Renal cortical epithelial cell (primary cell): ENCODE measurements at regions not wholly inside any gene's neighbourhood (a gene's known extent, or its start where the extent isn't known, plus 50 kb on each side); places are given as distances from the start of the nearest gene placed in this dataset.
"Not testable (repeated sequence)": the region's sequence is repeated elsewhere in the genome, so short reads cannot be mapped to it uniquely, and the experiment has no call there.

ENCODE experiments used
- DNase-seq: peaks from one replicate; pipeline ENCODE4 v3.0.0-alpha.2; 2011; ENCODE audit warnings: low read depth

DNA sequence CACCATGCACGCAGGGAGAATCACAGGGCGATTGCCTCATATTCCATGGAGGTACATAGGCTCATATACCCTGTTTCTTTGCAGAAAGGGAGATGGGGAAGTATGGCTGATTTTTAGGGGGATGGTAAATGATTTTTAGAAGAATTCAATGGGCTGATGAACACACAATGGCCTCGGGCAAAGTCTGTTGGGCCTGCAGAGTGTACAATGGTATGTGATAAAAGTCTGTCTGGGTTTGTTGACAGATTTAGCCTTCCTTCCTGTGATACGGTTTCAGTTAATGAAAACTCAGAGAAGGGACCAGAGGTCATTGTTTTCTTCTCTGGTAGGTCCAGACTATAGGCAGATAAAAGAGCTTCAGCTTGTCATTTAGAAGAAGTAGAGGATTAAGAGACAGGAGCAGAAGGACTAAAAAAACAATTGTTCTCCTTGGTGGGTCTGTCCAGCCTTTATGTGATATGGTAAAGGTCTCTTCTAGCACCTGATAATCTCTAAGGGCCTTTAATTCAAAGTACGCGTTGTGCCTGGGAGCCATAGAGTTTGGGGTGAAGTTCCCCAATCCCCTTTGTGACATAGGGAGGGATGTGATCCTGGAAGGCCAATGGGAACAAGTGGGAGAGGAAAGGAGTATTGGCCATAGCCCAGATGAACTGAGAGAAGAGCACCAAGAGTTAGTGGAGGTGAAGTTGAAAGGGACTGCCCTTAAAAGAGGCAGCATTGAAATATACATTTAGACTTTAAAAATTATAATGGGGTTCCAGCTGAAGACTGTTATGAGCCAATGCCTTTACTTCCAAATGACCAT, 107.5 kb upstream of the SERPINE2 start:
- peak; percentile 51 for DNase-seq

DNA sequence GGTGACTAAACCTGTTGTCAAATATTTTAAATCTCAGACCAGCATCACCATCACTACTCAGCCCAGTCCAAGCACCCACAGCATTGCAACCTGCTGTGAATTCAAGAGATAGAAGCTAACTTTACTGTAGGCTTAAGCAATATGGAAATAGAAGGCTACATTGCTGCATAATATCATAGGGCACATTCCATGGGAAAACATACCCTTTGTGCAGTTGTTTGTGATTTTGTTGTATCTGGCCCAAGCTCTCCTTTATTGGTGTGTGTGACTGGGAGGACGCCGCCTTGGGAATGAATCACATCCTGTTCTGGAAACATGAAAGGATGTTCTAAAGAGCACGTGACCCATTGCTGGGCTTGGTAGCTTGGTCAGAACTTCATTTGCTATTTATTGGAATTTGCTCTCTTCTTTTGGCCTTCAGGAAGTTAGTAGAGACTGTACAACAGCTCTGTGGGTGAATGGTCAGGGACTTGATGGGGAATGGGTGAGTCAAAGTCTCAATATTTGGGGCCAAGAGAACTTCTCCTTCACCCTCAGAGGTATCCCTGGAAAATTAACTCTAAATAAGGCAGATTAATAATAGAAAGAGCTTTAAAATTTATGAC, 106.8 kb upstream of the SERPINE2 start:
- peak; percentile 93 for DNase-seq

DNA sequence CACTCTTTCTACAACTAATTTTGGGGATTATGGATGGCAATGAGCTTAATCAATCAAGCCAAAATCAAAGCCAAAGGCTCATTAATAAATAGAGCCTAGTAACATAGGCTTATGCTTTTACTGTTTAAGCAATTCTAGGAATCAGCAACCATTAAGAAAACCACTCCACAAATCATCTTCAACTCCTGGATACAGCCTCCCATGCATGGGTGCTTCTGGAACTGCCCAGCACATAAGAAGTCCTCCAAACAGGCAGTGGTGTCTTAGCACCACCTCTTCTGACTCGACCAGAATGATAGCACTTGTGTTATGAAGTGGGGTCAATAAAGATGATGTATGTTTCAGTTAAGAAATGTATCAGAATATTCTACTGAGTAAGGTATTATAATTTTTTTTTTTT, 104.4 kb upstream of the SERPINE2 start:
- peak; percentile 66 for DNase-seq

DNA sequence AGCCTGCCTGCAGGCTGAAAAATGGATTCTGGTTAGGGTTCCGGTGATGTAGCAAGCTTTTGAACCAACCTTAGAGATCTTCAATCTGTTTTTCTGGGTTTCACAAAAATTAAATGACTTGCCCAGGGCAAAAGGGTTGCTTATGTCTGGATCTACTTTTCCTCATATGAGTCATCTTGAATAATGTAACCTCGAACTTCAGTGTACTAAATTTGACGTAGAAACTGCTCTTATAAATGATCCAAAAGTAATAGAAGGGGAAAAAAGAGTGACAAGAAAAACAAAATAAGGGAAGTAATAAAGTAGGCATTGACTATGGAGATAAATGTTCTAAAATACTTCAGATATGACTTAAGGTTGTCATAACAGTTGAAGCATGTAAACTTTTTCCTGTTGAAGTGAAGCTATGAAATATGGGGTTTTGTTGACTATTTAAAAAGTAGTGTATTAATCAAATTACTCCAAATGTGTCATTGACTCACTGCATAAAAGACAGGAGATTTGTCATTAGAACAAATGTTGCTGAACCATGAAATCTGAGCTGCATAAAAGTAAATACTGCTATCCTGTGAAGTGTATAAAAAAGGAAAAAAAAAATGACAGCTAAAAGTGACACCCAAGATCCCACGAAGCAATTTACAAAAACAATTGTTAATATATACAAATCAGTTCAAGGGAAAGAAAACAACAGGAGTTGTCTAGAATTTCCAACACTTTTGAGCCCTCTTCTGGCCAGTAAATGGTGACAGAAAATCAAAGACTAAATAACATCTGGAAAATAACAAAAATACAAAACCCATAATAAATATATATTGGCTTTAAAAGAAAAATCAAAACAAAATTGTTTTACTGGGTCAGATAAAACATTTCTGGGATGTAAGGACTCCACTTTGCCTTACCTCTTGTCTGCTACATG, 103.6 kb upstream of the SERPINE2 start:
- DNase-seq: peak; percentile 83

DNA sequence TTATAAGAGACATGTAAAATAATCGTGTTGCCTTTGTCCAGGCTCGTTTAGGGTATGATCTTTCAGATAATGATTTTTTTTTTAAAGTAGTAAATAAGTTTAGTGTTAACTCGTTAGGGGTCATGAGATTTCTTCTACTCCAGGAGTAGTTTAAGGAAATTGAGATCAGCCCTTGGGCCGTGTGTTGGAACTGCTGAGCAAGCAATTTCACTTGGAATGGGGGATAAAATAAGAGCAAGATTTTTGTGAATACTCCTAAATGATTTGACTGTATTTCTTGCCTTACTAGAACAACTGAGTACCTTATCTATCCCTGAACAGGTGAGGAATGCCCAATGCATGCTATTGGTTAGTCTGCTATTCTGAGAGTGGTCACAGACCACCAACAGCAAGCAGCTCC, 102.2 kb upstream of the SERPINE2 start:
- DNase-seq: no peak

DNA sequence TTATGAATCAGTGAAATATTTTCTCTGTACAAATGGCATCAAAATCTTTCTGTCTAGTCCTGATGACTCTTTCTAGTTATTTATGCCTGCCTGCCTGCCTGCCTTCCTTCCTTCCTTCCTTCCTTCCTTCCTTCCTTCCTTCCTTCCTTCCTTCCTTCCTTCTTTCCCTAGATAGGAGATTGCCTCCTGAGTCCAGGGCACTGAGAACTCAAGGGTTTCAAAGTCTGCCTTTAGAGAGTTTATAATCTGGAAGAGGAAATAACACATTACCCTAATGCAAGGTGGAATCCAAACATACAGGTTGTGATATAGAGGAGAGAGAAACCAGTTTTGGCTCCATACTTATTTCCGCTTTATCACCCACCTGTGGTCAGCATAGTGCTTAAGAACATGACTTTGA, 98.1 kb upstream of the SERPINE2 start:
- no peak for DNase-seq

DNA sequence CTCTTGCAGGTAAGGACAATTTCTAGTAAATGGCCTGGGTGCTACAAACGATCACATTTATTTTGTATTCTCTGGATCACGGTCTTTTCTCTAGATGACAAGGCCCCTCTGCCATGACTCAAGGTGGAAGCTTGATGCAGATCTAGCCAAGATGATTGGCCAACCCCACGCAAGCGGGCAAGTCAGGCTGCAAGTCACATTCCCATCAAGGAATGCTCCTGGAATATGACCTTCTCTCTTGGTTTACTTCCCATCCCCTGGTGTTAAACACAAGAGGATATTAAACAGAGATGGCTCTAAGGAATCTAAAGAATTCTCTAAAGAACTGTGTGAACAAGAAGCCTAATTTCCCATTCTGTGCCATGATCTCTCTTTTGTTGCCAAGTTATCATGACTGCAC, 97.3 kb upstream of the SERPINE2 start:
- no peak for DNase-seq

DNA sequence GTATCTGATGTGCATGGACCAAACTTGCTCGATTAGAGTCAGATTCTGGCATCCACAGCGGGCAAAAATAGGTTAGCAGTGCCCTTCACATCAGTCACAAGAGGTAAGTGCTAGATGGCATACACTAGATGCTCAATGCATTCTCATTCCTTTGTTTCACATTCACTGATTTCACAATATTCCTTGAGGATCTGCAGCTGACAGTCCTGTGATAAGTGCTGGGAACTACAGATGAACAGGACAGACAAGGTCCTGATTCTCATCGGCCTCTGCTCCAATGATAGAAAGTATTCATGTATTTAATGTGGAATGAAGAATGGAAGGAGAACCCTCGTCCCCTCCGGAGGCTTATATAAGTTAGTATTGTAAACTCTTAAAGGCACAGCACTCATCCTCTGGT, 96.8 kb upstream of the SERPINE2 start:
- DNase-seq: no peak

DNA sequence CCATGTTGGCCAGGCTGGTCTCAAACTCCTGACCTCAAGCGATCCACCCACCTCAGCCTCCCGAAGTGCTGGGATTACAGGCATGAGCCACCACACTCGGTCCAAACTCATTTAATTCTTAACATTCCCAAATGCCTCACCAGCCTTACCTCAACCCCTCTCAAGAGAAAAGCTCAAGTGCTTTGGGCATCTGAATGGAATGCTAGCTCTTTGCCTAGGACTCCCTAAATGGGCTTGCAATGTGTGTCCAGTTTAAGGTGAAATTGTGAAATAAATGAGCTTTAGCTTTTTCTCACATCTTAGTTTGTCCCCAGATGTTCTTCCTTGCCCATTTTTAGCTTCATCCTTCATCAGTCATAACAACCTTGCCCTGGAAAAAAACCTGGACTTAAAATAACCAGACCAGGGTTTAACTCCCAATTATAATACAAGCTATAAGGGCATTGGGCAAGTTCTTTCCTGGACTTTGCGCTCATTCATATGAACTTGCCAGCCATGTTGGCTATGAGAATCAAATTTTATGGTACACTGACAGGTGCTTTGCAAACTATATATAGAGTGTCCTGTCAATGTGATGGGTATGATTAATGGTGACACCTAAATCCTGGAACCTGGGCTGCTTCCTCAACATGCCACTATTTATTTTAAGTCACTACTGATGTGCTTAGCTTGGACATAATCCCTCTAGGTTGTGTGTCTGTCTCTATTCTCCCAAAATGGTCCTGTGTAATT, 95.1 kb upstream of the SERPINE2 start:
- DNase-seq: no peak

DNA sequence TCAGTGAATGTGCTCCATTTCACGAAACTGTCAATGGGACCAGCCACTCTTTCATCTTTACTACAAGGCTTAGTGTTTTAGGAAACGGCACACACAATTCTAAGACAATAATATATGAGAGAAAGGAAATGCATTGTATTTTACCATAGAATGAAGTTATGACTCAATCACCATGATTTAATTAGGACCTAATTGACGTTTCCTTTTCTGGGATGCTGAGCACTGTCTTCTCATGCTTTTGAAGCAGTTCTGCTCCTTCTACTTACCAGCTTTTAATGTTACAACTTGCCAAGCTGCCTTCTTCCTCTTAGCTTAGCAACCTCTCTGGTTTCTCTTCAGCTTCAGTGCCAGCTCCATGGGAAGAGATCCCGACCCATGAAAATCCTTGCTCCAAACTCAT, 94.3 kb upstream of the SERPINE2 start:
- DNase-seq: no peak

DNA sequence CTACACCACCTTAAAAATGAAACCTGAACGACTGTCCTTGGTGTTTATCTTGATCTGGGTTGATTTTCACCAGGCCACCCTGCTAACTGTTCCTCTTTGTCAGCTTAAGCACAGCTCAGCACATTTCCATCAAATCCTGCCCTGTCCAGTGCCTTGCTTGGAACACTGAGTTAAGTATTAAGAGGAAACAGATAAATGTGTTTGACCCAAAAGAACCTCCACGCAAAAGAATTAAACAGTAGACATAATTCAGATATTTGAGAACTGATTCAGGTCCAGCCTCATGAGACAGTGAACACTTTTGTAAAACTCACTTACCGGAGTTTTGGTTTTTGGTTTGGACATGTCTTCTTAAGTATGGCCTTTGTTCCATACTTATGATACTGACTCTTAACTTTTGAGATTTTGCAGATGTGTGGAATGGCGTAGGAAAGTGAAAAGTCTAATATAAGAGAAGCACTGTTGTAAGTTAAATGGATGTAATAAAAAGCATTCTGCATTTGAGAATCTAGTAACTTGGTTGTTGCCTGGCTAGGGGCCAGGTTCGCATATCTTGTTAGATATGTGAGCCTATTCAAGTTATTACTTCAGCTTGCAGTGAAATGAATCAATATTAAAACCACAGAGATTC, 88.9 kb upstream of the SERPINE2 start:
- peak; percentile 37 for DNase-seq

DNA sequence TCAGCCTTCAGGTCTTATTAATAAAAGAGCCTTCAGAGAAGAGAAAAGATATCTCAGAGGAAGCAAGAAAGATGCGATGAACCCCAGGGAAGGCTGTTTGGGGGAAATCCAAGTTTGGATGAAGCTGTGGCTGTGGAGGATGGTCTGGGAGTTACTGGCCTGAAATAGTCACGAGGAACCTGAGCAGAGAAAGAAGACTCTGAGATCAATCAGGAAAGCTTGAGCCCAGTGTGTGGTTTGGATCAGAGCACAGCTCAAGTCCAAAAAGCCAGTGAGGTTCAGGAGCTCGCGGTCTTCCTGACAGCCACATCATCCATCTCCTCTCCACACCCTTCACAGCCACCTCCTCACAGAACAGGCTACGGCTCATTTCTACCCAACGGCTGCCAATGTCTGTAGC, 87.4 kb upstream of the SERPINE2 start:
- DNase-seq: no peak

DNA sequence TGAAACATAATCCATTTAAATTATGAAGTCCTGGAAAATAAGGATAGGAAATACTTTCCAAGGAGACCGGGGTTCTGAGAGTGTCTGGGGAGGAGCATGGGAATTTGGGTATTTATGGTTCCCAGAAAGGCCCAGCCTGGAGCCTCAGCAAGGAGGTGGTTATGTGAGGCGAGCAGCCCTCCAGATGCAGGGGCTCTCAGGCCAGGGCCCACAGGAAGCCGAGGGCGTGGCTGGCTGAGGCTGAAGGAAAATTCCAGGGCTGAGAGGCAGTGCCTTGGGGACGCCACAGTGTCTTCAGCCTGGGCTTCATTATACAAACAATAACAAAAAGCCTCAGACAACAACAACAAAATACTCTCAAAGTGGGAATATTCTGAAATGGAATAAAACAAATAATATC, 86.9 kb upstream of the SERPINE2 start:
- DNase-seq: no peak

DNA sequence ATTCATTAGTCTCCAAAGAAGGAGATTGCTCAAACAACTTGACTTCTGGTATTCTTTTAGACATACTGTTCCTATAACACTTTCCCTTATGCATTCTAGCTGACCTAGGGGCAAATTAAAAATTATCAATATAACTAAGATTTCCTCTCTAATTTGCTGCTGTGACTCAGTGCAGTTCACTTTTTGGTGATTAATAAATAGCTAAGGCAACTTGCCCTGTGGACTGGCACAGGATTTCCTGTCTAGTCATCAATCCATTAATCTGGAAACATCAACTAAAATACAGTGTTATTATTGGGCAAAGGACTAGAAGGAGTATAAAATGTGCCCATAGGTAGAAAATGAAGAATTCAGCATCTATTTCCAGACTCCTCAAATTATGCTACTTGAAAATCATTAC, 83.5 kb upstream of the SERPINE2 start:
- DNase-seq: peak; percentile 82

DNA sequence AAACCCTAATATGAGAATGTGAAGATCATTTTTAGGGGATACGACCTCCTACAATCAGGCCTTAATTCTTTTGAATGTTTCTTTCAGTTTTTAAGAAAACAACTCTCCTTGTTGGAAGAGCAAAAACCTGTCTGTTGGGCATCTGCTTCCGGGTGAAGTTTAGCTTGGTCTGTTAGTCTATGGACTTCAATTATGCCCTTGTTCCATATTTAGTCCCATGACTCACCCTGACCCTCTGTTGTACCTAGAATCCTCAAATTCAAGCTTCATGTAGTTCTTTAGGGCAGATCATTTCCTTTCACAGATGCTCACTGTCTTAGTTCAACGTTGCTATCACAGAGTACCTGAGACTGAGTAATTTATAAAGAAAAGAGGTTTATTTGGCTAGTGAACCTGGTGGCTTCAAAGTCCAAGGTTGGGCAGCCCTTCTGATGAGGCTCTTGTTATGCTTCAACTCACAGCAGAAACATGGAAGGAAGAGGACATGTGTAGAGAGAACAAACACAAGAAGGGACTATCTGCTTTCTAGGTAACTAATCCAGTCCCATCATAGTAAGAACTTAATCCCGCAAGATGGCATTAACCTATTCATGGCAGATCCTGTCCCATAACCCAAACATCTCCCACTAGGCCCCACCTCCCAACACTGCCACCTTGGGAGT, 82.5 kb upstream of the SERPINE2 start:
- DNase-seq: no peak

DNA sequence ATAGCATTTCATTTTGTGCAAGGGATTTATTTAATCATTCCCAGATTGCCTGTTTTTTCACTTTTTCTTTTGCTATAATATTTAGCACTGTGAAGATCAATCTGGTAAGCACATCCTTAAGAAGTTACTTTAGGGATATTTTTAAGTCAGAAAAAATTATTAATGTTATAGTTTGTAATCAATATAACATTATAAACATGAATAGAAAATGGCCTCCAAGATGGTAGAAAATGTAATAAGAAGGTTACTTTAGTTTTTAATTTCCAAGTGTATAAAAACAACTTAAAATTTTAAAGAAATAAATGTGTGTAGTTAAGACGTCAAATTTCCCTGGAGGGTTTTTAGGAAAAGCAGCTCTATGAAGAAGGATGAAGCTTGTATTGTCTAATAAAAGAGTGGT, 81.9 kb upstream of the SERPINE2 start:
- DNase-seq: no peak

DNA sequence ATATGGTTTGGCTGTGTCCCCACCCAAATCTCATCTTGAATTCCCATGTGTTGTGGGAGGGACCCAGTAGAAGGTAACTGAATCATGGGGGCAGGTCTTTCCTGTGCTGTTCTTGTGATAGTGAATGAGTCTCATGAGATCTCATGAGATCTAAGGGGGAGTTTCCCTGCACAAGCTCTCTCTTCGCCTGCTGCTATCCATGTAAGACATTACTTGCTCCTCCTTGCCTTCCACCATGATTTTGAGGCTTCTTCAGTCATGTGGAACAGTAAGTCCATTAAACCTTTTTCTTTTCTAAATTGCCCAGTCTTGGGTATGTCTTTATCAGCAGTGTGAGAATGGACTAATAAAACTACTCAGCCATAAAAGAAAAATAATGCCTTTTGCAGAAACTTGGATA, 80.8 kb upstream of the SERPINE2 start:
- DNase-seq: not testable (repeated sequence)

DNA sequence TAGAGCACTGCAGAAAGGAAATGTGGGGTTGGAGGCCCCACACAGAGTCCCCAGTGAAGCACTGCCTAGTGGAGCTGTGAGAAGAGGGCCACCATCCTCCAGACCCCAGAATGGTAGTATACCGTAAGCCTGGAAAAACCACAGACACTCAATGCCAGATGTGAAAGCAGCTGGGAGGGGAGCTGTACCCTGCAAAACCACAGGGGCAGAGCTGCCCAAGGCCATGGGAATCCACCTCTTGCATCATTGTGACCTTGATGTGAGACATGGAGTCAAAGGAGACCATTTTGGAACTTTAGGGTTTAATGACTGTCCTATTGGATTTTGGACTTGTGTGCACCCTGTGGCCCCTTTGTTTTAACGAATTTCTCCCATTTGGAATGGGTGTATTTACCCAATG, 75.3 kb upstream of the SERPINE2 start:
- no peak for DNase-seq

DNA sequence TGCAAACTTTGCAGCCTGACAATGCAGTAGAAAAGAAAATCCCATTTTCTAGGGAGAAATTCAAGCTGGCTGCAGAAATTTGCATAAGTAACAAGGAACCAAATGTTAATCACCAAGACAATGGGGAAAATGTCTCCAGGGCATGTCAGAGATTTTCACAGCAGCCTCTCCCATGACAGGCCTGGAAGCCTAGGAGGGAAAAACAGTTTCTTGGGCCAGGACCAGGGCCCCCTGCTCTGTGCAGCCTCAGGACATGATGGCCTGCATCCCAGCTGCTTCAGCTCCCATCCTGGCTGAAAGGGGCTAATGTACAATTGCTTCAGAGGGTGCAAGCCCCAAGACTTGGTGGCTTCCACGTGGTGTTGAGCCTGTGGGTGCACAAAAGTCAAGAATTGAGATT, 74.8 kb upstream of the SERPINE2 start:
- DNase-seq: not testable (repeated sequence)

DNA sequence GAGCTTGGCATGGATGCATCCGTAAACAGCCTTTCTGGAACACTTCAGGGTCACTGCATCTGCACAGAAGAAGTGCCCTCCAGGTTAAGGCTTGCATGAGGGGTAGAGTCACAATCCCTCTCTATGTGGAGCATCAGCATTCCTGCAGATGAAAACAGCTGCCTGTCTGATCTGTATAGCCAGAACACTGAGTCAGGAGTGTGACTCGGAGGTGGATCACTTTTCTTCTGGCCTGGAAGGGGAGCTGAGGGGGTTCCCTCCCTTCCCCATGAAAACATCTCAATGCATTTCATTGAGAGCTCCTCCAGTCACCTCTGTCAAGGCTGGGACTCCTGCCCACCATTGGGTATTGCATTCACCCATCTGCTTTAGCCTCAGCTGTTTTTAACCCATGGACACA, 72.5 kb upstream of the SERPINE2 start:
- DNase-seq: peak; percentile 73

DNA sequence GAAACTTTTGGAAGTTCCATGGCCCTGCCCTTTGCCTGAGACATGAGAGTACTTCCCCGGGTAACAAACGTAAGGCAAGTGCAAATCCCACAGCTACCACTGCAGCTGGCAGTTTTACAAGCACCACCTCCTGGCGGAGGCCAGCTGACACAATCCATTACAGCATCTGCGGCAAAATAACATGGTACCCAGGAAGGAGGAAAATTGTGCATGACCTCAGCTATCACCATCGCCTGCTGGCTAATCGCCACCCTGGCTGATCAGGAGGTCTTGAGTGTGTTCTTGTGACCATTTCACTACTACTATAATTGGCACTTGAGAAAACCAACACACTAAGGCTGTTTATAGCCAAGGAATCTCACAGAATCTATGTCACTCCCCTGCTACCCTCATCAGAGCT, 71.7 kb upstream of the SERPINE2 start:
- no peak for DNase-seq
